B cell (primary cell): ENCODE measurements at regions not wholly inside any gene's neighbourhood (a gene's known extent, or its start where the extent isn't known, plus 50 kb on each side); places are given as distances from the start of the nearest gene placed in this dataset.

Experiments
- ATAC-seq: fragments of 200-7000 bp; cut with Tn5 transposase; one replicate; pipeline ENCODE4 v1.10.0; 2021; ENCODE audit warnings: low read depth, mild to moderate bottlenecking, moderate number of reproducible peaks, moderate library complexity
- CTCF ChIA-PET: fragments of 350-600 bp; sonication (Branson Sonifier 250); formaldehyde crosslinking; loops from one replicate; lab custom pipeline; 2021; ENCODE audit warnings: antibody characterized with exemption, inconsistent platforms; lab: Charles Lee
- POLR2A ChIA-PET: fragments of 350-600 bp; sonication (Branson Sonifier 250); formaldehyde crosslinking; loops from one replicate; lab custom pipeline; 2021; ENCODE audit warnings: antibody characterized with exemption; lab: Charles Lee
- DNase-seq: peaks from one replicate; pipeline ENCODE4 v3.0.0; 2013
- H2AFZ ChIP-seq: 2 replicates; pipeline ENCODE4 v1.6.1; 2012; ENCODE audit warnings: mild to moderate bottlenecking, low read depth, low read length; ENCODE audit not compliant: insufficient read depth, poor library complexity, severe bottlenecking
- H3K27ac ChIP-seq, 2 donors: 1 replicate in 1 of 2; 2 replicates in 1 of 2; pipeline ENCODE4 v1.5.1; 2012 to 2013; ENCODE audit warnings: low read length in 2 of 2, mild to moderate bottlenecking in 2 of 2, moderate library complexity in 1 of 2
- H3K27me3 ChIP-seq, 4 experiments: fragments of 200-600 bp in 1 of 4; sonication (generic) in 1 of 4; replicated peaks in 1 of 4; 1 replicate in 2 of 4; 2 replicates in 2 of 4; pipeline versions ENCODE4 v1.6.1 to v1.7.0; 2013 to 2016; ENCODE audit warnings: low read length in 3 of 4, mild to moderate bottlenecking in 2 of 4, mixed read lengths in 1 of 4, moderate library complexity in 1 of 4; ENCODE audit not compliant: insufficient read depth in 4 of 4, control insufficient read depth in 3 of 4; ENCODE audit errors: control extremely low read depth in 1 of 4
- H3K36me3 ChIP-seq, 2 experiments: replicated peaks in 1 of 2; 1 replicate in 1 of 2; 2 replicates in 1 of 2; pipeline versions ENCODE4 v1.6.1 to v1.7.1; 2013; ENCODE audit warnings: low read length in 1 of 2; ENCODE audit not compliant: insufficient read depth in 2 of 2, control insufficient read depth in 1 of 2; ENCODE audit errors: control extremely low read depth in 1 of 2, extremely low read depth in 1 of 2
- H3K4me1 ChIP-seq, 2 donors: fragments of 200-600 bp in 1 of 2; sonication (generic) in 1 of 2; 1 replicate in 1 of 2; 2 replicates in 1 of 2; pipeline versions ENCODE4 v1.5.1 to v1.6.1; 2013 to 2017; ENCODE audit warnings: low read length in 2 of 2; ENCODE audit not compliant: control insufficient read depth in 2 of 2, insufficient read depth in 2 of 2
- H3K4me2 ChIP-seq: replicated peaks from 2 replicates; pipeline ENCODE3; 2012; ENCODE audit warnings: mild to moderate bottlenecking, low read depth, low read length; ENCODE audit not compliant: poor library complexity, severe bottlenecking
- H3K4me3 ChIP-seq, 5 experiments: fragments of 200-600 bp in 1 of 5; sonication (generic) in 1 of 5; 1 replicate in 3 of 5; 2 replicates in 2 of 5; pipeline versions ENCODE4 v1.5.1 to v1.7.0; 2011 to 2016; ENCODE audit warnings: low read length in 4 of 5, mild to moderate bottlenecking in 4 of 5, low read depth in 2 of 5, control low read depth in 1 of 5, moderate library complexity in 1 of 5; ENCODE audit not compliant: insufficient read depth in 1 of 5; ENCODE audit errors: control extremely low read depth in 1 of 5, extremely low read depth in 1 of 5
- H3K79me2 ChIP-seq: fragments of 200-600 bp; sonication (generic); one replicate; pipeline ENCODE4 v1.6.0; 2016; ENCODE audit warnings: low read length; ENCODE audit not compliant: control insufficient read depth, insufficient read depth
- H3K9ac ChIP-seq: fragments of 200-600 bp; sonication (generic); 2 replicates; pipeline ENCODE4 v1.6.1; 2017; ENCODE audit warnings: mild to moderate bottlenecking, low read length, moderate library complexity
- H3K9me3 ChIP-seq, 3 donors: one replicate each; pipeline versions ENCODE4 v1.6.1 to v1.7.1; 2013; ENCODE audit warnings: low read length in 2 of 3; ENCODE audit not compliant: control insufficient read depth in 2 of 3, insufficient read depth in 1 of 3; ENCODE audit errors: control extremely low read depth in 1 of 3
- H4K20me1 ChIP-seq: 2 replicates; pipeline ENCODE4 v1.6.0; 2012; ENCODE audit warnings: mild to moderate bottlenecking, low read length; ENCODE audit not compliant: insufficient read depth, control insufficient read depth, poor library complexity, severe bottlenecking
- H3K27ac Mint-ChIP-seq: one replicate; pipeline ENCODE4 v1.8.0; 2021; ENCODE audit warnings: mixed read lengths
- H3K27me3 Mint-ChIP-seq: one replicate; pipeline ENCODE4 v1.8.0; 2021; ENCODE audit warnings: mixed read lengths
- H3K4me1 Mint-ChIP-seq: one replicate; pipeline ENCODE4 v1.8.0; 2021; ENCODE audit warnings: mixed read lengths
- H3K4me3 Mint-ChIP-seq: one replicate; pipeline ENCODE4 v1.8.0; 2021; ENCODE audit warnings: mixed read lengths
- H3K9me3 Mint-ChIP-seq: one replicate; pipeline ENCODE4 v1.8.0; 2022; ENCODE audit warnings: mixed read lengths; ENCODE audit not compliant: insufficient read depth
- CTCF ChIP-seq: fragments of 200-600 bp; IDR thresholded peaks from one replicate; pipeline ENCODE4 v1.8.0; 2022; ENCODE audit warnings: antibody characterized with exemption, mild to moderate bottlenecking
- EZH2 ChIP-seq: IDR thresholded peaks from 2 replicates; pipeline ENCODE4 v1.6.1; 2012; ENCODE audit warnings: borderline replicate concordance, low read depth, mild to moderate bottlenecking, moderate library complexity, low read length; ENCODE audit not compliant: insufficient read depth, poor library complexity, severe bottlenecking
- WGBS: methylation state at CpG from one replicate; pipeline ENCODE4 v1.1.5; 2013; ENCODE audit warnings: missing lambda C conversion rate; ENCODE audit not compliant: insufficient coverage; 5-methylcytosine and 5-hydroxymethylcytosine counted together
- intact Hi-C: fragments of 100-400 bp; cut with micrococcal nuclease; formaldehyde crosslinking; loops from one replicate; pipeline ENCODE4 v1.10.0; 2022

- Mint-ChIP-seq H3K27ac (no peak overlapping the region), H3K4me1 (no peaks in the 10 kb centered on the region), H3K9me3 (no peaks in the 10 kb centered on the region), H3K27me3 (peaks cover 27% of the 10 kb centered on the region), H3K4me3 (no peak overlapping the region)
- Histone ChIP-seq H3K9ac (no peak overlapping the region), H3K27ac (no peak overlapping the region), H3K36me3 (no peaks in the 10 kb centered on the region), H3K79me2 (no peaks in the 10 kb centered on the region), H3K4me1 (no peaks in the 10 kb centered on the region), H3K4me3 (no peak overlapping the region), H3K4me2 (no peak overlapping the region), H4K20me1 (no peaks in the 10 kb centered on the region), H3K9me3 (no peaks in the 10 kb centered on the region), H2AFZ (no peak overlapping the region), H3K27me3 (peaks cover 0 to 2% (median 0%) of the 10 kb centered on the region in 4 experiments)
- no peak for TF ChIP-seq EZH2
- no peak for TF ChIP-seq CTCF
- no CpG with 5 or more reads among the region's 2 CpGs for WGBS
- POLR2A ChIA-PET = no interaction called here
- intact Hi-C loops = no loop called here
- DNase-seq (no peak), ATAC-seq (no peak)
- CTCF ChIA-PET = interaction anchor here (2.3 to 3.2 kb wide), 2 partner anchors 10 to 14 kb away, joined by 6 to 18 read pairs; no protein-coding TSS in a partner anchor
Measured at GRCh38 chr6:27782748-27783147, 129.4 kb downstream of the OR2B2 start.

GRCh38 chr6:27778625-27779417 is 133.4 kb downstream of the OR2B2 start:
- H3K27ac Mint-ChIP-seq = no peak overlapping the region
- H3K9me3 Mint-ChIP-seq = no peaks in the 10 kb centered on the region
- Histone ChIP-seq H4K20me1 (no peaks in the 10 kb centered on the region), H3K27ac (no peak overlapping the region), H2AFZ (no peak overlapping the region), H3K4me2 (no peak overlapping the region), H3K4me3 (no peak overlapping the region), H3K79me2 (no peaks in the 10 kb centered on the region), H3K27me3 (peaks cover 0 to 4% (median 2%) of the 10 kb centered on the region in 4 experiments), H3K9ac (no peak overlapping the region), H3K36me3 (no peaks in the 10 kb centered on the region), H3K9me3 (no peaks in the 10 kb centered on the region), H3K4me1 (peaks cover 5 to 6% of the 10 kb centered on the region in 2 donors)
- TF ChIP-seq EZH2 (no peak), CTCF (no peak)
- WGBS = 100% methylated on average over 2 of the region's 7 CpGs
- intact Hi-C loops = no loop called here
- ChIA-PET CTCF (no interaction called here), POLR2A (no interaction called here)
- DNase-seq (no peak), ATAC-seq (no peak)
- peaks cover 20% of the 10 kb centered on the region for H3K27me3 Mint-ChIP-seq
- peaks cover 12% of the 10 kb centered on the region for H3K4me1 Mint-ChIP-seq
- H3K4me3 Mint-ChIP-seq = no peak overlapping the region
